ENCODE measurements at regions not wholly inside any gene's neighbourhood (a gene's known extent, or its start where the extent isn't known, plus 50 kb on each side); places are given as distances from the start of the nearest gene placed in this dataset.

- TF ChIP-seq REST (IDR thresholded peaks at IDR 0.05) (no peak), CTCF (IDR thresholded peaks at IDR 0.05; ENCODE audit: low read depth, low read length, missing input control) (no peak), ZBTB33 (IDR thresholded peaks at IDR 0.05) (no peak), MAX (IDR thresholded peaks at IDR 0.05) (no peak)
Observed at GRCh38 chr11:45344028-45344427, 57.9 kb upstream of the SYT13 start.

Measured in liver (tissue), 2 donors.